HG03280 (cell line): ENCODE measurements at regions not wholly inside any gene's neighbourhood (a gene's known extent, or its start where the extent isn't known, plus 50 kb on each side); places are given as distances from the start of the nearest gene placed in this dataset.
"Not testable (repeated sequence)": the region's sequence is repeated elsewhere in the genome, so short reads cannot be mapped to it uniquely, and the experiment has no call there.

ENCODE experiments used
- ATAC-seq: cut with Tn5 transposase; IDR thresholded peaks from one replicate; pipeline ENCODE4 v1.9.1; 2021; ENCODE audit warnings: mild to moderate bottlenecking, moderate library complexity; ENCODE audit not compliant: unreplicated experiment

DNA sequence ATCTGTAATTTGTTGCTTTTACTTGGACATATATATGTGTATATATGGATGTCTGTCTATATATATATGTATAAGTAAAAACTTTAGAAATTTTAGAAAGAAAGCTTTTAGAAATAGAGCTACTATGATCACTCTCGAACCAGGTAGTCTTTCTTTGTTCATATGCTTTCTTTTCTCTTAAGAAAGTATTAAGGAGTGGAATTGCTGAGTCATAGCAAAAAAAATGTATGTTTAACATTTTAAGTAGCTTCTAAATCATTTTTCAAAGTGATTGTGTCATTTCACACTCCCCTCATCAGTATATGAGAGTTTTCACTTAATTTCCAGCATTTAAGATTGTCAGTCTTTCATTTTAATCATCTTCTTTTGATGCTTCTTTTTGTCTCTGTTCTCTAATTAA, 447.9 kb upstream of the TECRL start:
- no peak for ATAC-seq

DNA sequence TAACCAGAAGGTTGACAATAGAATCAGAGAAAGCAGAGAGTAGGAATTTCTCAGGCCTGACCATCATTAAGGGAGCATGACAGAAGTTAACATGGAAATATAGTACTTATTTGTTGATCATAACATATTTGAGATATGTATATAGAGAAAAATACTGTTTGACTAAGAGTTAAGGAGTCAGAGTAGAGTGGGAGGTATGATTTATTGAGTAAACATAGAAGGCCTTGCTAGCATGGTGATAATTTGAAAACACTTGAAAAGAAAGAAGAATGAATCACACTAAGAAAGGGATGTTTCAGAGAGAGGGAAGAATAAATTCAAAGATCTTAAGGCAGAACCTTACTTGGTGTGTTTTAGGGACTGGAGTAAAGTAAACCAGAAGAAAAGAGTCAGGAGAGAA, 437.2 kb upstream of the TECRL start:
- no peak for ATAC-seq

- no peak for ATAC-seq
Observed at GRCh38 chr4:64829749-64830148, 420.5 kb upstream of the TECRL start.

DNA sequence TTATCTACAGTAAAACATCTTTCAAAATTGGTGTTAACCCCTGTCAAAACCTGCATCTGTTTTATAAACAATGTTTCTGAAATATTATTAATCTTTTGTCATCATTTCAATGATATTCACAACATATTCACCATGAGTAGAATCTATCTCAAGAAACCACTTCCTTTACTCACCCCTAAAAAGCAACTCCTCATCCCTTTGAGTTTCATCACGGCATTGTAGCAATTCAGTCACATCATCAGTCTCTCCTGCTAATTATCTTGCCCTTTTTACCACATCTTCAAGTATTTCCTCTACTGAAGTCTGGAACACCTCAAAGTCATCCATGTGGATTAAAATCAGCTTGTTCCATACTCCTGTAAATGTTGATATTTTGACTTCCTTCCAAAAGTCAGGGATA, 415.3 kb upstream of the TECRL start:
- ATAC-seq, result no peak

DNA sequence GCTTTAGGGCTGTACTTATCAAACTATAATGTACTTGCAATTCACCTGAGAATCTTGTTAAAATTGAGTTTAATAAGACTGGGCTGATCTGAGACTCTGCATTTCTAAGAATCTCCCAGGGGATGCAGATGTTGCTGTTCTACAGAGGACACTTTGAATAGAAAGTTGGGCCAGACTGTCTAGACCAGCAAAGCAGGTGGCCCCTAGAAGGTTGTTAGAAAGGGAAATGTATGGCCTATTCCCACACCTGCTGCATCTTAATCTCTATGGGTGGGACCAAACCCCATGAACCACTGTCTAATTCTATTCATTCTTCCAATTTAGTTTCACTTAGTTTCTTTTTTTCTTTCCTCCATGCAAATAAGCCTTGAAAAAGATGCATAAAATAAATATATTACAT, 413.2 kb upstream of the TECRL start:
- no peak for ATAC-seq

DNA sequence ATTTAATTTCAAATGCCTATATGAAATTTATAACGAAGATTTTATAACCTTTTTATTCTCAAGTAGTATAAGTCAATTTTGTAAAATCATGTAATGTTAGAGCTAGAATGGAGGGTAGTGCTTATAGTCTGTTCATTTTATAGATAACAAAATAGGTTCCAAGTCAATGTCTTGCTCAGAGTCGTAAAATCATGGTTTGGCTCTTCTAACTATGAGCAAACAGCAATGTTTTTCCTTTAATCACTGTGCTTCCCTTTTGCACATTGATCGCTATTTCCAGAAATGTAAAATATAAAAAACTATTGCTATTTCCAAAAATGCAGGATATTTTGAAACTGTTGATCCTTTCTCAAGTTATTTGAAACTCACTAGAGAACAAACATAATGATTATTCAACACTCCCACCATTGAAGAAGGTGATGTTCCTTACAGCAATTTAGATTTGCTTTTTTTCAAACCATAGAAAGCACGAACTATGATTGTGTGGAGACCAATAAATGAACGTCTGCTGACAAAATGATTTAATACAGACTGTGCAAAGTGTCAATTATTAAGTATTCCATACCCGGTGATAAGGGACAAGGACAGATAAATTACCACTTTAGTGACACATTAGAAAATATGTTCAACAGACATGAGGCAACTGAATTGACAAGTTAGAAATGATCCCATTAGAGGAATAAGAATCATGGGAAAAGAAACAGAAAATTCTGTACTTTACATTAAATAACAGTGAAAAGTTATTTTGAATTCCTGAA, 412.1 kb upstream of the TECRL start:
- ATAC-seq, result no peak

DNA sequence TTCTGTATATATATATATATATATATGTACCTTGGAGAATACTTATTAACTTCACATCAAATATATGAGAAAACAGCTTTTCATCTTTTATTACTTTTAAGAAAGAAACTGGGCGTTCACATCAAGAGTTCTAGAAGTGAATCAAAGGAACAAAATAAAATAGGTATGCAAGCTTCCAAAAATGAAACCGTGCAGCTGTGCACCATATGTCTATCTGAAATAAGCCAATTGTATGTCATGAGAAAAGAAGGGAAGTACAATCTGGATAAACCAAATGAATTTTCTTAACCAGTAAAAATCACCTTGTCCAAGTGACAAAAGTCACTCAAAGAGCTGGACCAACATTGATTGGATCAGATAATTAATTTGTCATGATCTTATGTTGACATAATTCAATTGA, 405.4 kb upstream of the TECRL start:
- no peak for ATAC-seq

DNA sequence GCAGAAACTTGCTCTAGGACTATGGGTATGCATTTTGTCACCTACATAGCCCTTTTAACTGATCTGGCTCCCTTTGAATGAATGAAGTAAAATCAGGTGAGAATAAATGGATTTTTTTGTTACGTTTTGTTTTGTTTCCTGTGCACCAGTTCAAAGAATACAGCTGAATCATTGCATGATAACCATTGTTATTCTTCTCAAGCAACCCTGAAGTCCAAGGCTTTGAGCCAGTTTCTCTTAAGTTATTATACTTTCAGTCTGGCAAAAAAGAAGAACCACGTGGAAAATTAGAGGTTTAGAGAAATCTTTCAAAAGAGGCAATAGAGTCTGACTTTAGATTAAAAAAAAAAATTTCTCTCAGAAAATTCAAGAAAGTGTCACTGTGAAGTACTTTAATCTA, 398.6 kb upstream of the TECRL start:
- ATAC-seq, result no peak

DNA sequence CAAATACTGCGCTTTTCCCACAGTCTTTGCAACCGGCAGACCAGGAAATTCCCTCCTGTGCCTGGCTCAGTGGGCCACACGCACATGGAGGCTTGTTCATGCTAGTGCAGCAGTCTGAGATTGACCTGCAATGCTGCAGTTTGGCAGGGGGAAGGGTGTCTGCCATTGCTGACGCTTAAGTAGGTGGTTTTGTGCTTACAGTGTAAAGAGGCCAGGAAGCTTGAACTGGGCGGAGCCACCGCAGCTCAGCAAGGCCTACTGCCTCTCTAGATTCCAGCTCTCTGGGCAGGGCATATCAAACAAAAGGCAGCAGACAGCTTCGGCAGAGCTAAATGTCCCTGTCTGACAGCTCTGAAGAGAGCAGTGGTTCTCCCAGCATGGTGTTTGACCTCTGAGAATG, 390.5 kb upstream of the TECRL start:
- ATAC-seq, result no peak

DNA sequence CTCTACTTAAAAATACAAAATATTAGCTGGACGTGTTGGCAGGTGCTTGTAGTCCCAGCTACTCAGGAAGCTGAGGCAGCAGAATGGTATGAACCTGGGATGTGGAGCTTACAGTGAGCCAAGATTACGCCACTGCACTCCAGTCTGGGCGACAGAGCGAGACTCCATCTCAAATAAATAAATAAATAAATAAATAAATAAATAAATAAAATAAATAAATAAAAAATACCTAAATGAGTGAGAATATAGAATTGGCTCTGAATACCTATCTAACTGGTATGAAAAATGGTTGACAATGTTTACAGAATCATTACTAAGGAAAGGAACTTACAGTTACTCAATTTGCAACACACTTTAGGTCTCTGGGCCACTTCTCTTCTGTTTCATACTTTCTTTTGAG, 389.6 kb upstream of the TECRL start:
- not testable (repeated sequence) for ATAC-seq

DNA sequence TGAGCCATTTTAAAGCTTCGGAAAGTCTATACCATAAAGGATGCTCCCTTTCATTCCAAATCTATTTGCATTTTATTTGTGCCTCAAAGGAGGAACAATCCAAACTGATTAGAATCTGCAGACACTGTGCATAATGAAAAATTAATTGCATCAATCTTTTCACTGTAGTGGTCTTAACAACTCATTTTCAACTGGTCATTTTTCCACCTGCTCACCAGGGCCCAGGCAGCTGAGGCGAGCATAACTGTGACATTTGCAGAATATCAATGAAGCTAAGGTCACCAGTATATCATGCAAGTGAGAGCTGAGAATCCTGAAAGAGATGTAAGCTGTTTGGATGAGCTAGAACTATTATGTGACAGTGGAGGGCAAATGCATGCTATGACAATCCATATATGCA, 387.3 kb upstream of the TECRL start:
- no peak for ATAC-seq

DNA sequence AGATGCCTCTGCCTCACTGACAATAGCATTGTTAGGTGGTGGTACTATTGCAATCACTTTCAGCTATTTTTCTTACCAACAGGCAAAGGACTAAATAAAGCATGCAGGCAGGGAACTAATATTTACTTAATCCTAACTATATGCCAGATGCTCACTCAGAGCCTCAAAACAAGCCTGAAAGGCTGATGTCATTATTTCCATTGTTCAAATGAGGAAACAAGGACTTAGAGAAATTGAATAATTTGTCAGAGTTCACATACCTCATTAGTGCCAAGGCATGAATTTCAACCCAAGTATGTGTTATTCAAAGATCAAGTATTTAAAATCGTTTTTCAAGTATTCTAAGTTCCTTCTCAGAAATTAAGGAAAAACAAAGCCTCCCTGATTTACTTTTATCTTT, 374.9 kb upstream of the TECRL start:
- ATAC-seq, result no peak

DNA sequence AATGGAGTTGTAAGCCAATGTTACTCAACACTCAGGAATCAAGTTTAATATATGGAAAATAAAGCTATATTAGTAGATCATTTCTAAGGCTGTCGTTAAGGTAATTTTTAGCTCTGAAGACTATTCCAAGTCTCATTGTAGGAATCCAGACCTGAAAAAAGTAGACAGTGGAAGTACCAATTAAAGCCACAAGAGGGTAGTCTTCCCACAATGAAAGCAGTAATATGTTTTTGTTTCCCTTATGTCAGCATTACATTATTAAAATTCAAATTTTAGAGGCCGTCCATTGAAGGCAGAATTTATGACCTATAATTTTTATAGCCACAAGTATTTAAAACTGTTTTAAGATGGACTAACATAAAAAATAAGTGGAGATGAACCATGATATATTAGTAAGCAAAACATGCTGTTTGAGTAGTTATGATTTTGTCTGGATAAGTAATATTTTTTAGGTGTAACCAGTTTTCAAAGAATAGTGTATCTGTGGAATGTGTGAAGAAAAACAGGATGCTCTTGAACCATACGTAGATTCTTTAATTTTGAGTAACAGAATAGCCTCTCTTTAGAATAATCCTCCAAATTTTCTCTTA, 372.6 kb upstream of the TECRL start:
- ATAC-seq, result no peak

DNA sequence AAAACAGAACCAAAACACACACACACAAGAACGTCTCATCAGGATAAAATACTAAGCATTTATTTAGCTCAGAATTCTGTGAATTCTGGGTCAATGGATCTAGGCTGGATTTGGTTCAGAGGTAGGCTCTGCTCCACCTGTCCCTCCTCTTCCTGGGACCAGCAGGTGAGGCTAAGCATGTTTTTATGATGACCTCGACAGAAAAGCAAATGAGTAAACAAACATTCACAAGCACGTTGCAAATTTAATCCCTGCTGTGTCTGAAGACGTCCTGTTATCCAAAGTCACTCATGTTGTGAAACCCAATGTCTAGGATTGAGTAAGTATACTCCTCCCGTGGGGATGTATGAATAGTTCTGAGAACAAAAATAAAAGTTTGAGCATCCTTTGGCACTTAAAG, 371.4 kb upstream of the TECRL start:
- no peak for ATAC-seq

- no peak for ATAC-seq
Observed at GRCh38 chr4:64777286-64777685, 368.0 kb upstream of the TECRL start.

- no peak for ATAC-seq
Observed at GRCh38 chr4:64776820-64777219, 367.6 kb upstream of the TECRL start.

DNA sequence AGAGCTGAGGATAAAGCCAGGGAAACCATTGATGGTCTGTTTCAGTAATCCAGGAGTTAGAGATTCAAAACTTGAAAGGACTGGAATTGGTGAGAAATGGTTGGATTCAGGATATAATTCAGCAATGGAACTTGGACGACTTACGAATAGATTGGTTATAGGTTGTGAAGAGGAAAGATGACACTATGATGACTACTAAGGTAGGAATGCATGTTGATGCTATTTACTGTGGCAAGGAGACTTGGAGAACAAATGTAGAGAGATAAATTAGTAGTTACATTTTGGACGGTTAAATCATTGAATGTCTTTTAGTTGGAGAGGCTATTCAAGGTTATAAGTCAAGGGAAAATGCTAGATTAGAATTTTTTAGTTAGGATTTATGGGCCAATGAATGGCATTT, 365.4 kb upstream of the TECRL start:
- no peak for ATAC-seq

DNA sequence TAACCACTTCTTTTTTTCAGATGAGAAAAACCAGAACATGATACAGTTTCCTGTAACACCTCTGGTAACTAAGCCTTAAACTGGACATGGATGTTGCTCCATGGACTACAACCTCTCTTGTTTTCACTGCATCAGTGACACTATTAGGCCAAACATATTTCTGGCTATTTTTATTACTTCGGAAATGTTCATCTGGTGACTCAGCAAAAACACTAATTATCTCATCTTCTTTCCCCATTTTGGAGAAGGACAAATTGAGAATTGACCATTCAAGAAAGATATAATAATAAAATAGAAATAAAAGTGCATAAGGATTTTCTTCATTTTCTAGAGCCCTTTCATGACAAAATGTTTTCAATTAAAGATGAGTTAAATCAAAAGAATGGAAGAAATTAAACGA, 361.9 kb upstream of the TECRL start:
- no peak for ATAC-seq

GRCh38 chr4:64767547-64767946, 358.3 kb upstream of the TECRL start:
- ATAC-seq, result no peak

- no peak for ATAC-seq
Observed at GRCh38 chr4:64766565-64766964, 357.3 kb upstream of the TECRL start.

- no peak for ATAC-seq
Observed at GRCh38 chr4:64756016-64756415, 346.8 kb upstream of the TECRL start.

GRCh38 chr4:64747919-64748715, 338.9 kb upstream of the TECRL start:
- ATAC-seq, result no peak
